22Rv1 (cell line): ENCODE measurements at regions not wholly inside any gene's neighbourhood (a gene's known extent, or its start where the extent isn't known, plus 50 kb on each side); places are given as distances from the start of the nearest gene placed in this dataset.

Source experiments
- CTCF ChIP-seq: fragments of 450-650 bp; IDR thresholded peaks from 2 replicates; pipeline ENCODE4 v1.5.1; 2017; ENCODE audit warnings: mild to moderate bottlenecking
- ZFX ChIP-seq: fragments of 450-650 bp; IDR thresholded peaks from 2 replicates; pipeline ENCODE4 v1.6.1; 2017; ENCODE audit warnings: antibody characterized with exemption, borderline replicate concordance

GRCh38 chr9:109926421-109926869 is 146.4 kb downstream of the PALM2AKAP2 start:
- no peak for TF ChIP-seq CTCF
- no peak for TF ChIP-seq ZFX
